PC-3 (cell line): ENCODE measurements at regions not wholly inside any gene's neighbourhood (a gene's known extent, or its start where the extent isn't known, plus 50 kb on each side); places are given as distances from the start of the nearest gene placed in this dataset.

Source experiments
- ATAC-seq: fragments of 200-7000 bp; cut with Tn5 transposase; 2 replicates; pipeline ENCODE4 v1.9.1; 2020; ENCODE audit warnings: mild to moderate bottlenecking, moderate library complexity
- BruUV-seq: library from RNA; stranded (reverse); fragments of 400-500 nt; replicated peaks from 2 replicates; lab custom pipeline; 2021; lab: Mats Ljungman, UMichigan
- CTCF ChIA-PET: fragments of 300-600 bp; sonication (Branson Sonifier 250); formaldehyde crosslinking; loops from one replicate; lab custom pipeline; 2022; ENCODE audit warnings: antibody characterized with exemption; lab: Charles Lee
- POLR2A ChIA-PET: fragments of 300-600 bp; sonication (Branson Sonifier 250); formaldehyde crosslinking; loops from one replicate; lab custom pipeline; 2022; ENCODE audit warnings: antibody characterized with exemption; ENCODE audit not compliant: unreplicated experiment; lab: Charles Lee
- DNase-seq: peaks from one replicate; pipeline ENCODE4 v3.0.0-alpha.2; 2015
- H2AFZ ChIP-seq: fragments of 300-600 bp; sonication (generic); 2 replicates; pipeline ENCODE4 v1.6.0; 2016; ENCODE audit warnings: antibody characterized with exemption, low read length
- H3F3A ChIP-seq: fragments of 300-600 bp; sonication (generic); one replicate; pipeline ENCODE4 v1.6.0; 2017; ENCODE audit warnings: antibody characterized with exemption, low read length, control low read depth, mild to moderate bottlenecking; ENCODE audit not compliant: unreplicated experiment
- H3K27ac ChIP-seq: fragments of 300-600 bp; sonication (generic); 2 replicates; pipeline ENCODE4 v1.5.1; 2016; ENCODE audit warnings: mild to moderate bottlenecking, low read length
- H3K27me3 ChIP-seq: fragments of 300-600 bp; sonication (generic); 2 replicates; pipeline ENCODE4 v1.6.1; 2016; ENCODE audit warnings: low read length, mixed read lengths
- H3K36me3 ChIP-seq: fragments of 300-600 bp; sonication (generic); 2 replicates; pipeline ENCODE4 v1.6.1; 2016; ENCODE audit warnings: low read depth, mixed run types, low read length, mixed read lengths
- H3K4me1 ChIP-seq: fragments of 300-600 bp; sonication (generic); 2 replicates; pipeline ENCODE4 v1.5.1; 2016; ENCODE audit warnings: low read length; ENCODE audit not compliant: insufficient read depth
- H3K4me2 ChIP-seq: fragments of 300-600 bp; sonication (generic); 2 replicates; pipeline ENCODE4 v1.6.0; 2016; ENCODE audit warnings: low read length
- H3K4me3 ChIP-seq: fragments of 300-600 bp; sonication (generic); 2 replicates; pipeline ENCODE4 v1.5.1; 2016; ENCODE audit warnings: mild to moderate bottlenecking, low read length, mixed read lengths
- H3K79me2 ChIP-seq: fragments of 300-600 bp; sonication (generic); 2 replicates; pipeline ENCODE4 v1.6.1; 2017; ENCODE audit warnings: low read length, mixed read lengths
- H3K9ac ChIP-seq: fragments of 300-600 bp; sonication (generic); 2 replicates; pipeline ENCODE4 v1.6.0; 2016; ENCODE audit warnings: mild to moderate bottlenecking, low read length
- H3K9me2 ChIP-seq: fragments of 300-600 bp; sonication (generic); replicated peaks from 2 replicates; pipeline ENCODE4 v1.6.1; 2016; ENCODE audit warnings: mixed run types, low read length, mixed read lengths
- H3K9me3 ChIP-seq: fragments of 300-600 bp; sonication (generic); 2 replicates; pipeline ENCODE4 v1.6.1; 2016; ENCODE audit warnings: low read length, mixed read lengths
- H4K20me1 ChIP-seq: fragments of 300-600 bp; sonication (generic); 2 replicates; pipeline ENCODE4 v1.6.1; 2016; ENCODE audit warnings: low read length, mixed read lengths
- CTCF ChIP-seq: fragments of 300-600 bp; sonication (generic); conservative IDR thresholded peaks from 2 replicates; pipeline ENCODE4 v1.5.1; 2017; ENCODE audit warnings: antibody characterized with exemption, low read depth, mild to moderate bottlenecking, low read length
- EZH2 ChIP-seq: fragments of 300-600 bp; sonication (generic); IDR thresholded peaks from one replicate; pipeline ENCODE4 v1.6.1; 2017; ENCODE audit warnings: antibody characterized with exemption, mild to moderate bottlenecking, low read length; ENCODE audit not compliant: unreplicated experiment
- EZH2phosphoT487 ChIP-seq: fragments of 300-600 bp; sonication (generic); IDR thresholded peaks from 2 replicates; pipeline ENCODE4 v1.6.1; 2018; ENCODE audit warnings: mild to moderate bottlenecking, antibody characterized with exemption, low read length, borderline replicate concordance
- intact Hi-C: fragments of 100-400 bp; cut with micrococcal nuclease; formaldehyde crosslinking; loops from 2 replicates; pipeline ENCODE4 v1.9.0; 2023

DNA sequence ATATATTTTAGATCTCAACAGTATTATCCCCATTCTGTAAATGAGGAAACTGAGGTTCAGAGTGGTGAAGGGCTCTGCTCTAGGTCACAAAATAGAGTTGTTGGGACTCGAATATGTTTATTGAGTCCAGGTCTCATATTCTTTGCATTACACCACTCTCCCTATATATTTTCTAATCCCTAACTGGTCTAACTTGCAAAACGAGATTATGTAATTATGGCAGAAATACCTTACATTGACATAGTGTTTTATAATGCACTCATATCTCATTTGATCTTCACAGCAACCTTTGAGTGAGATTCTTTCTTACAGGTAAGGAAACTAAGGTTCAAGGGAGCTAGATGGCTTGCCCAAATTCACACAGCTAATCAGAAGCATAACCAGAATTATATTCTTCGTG, 106.9 kb upstream of the LRIG3 start:
- intact Hi-C loops: no loop called here
- ChIA-PET CTCF (no interaction called here), POLR2A (no interaction called here)
- Histone ChIP-seq H3K27me3 (no peaks in the 10 kb centered on the region), H3F3A (no peaks in the 10 kb centered on the region), H2AFZ (no peak overlapping the region), H3K4me1 (peaks cover 13% of the 10 kb centered on the region; the same call in 1 of the 2 replicates), H3K36me3 (no peaks in the 10 kb centered on the region), H3K9ac (no peak overlapping the region), H3K9me2 (no peaks in the 10 kb centered on the region), H3K4me2 (no peak overlapping the region), H3K4me3 (no peak overlapping the region), H3K27ac (no peak overlapping the region), H3K79me2 (no peaks in the 10 kb centered on the region), H4K20me1 (no peaks in the 10 kb centered on the region), H3K9me3 (no peaks in the 10 kb centered on the region)
- DNase-seq (peak; percentile 49), ATAC-seq (no peak)
- no peak for TF ChIP-seq EZH2
- TF ChIP-seq EZH2phosphoT487: no peak
- no peak for TF ChIP-seq CTCF
- BruUV-seq: no TSS peak

- Histone ChIP-seq H3F3A (no peaks in the 10 kb centered on the region), H3K4me3 (no peak overlapping the region), H3K9me2 (no peaks in the 10 kb centered on the region), H3K27me3 (no peaks in the 10 kb centered on the region), H3K36me3 (no peaks in the 10 kb centered on the region), H4K20me1 (no peaks in the 10 kb centered on the region), H3K9me3 (no peaks in the 10 kb centered on the region), H3K4me1 (0 out of 2 replicates have a peak, but pooled peaks cover 6% of the 10 kb centered on the region), H3K9ac (no peak overlapping the region), H3K27ac (no peak overlapping the region), H2AFZ (no peak overlapping the region), H3K4me2 (no peak overlapping the region), H3K79me2 (no peaks in the 10 kb centered on the region)
- CTCF ChIA-PET: no interaction called here
- DNase-seq (no peak), ATAC-seq (no peak)
- BruUV-seq: no TSS peak
- TF ChIP-seq EZH2phosphoT487: no peak
- TF ChIP-seq EZH2: no peak
- no peak for TF ChIP-seq CTCF
- intact Hi-C loops: no loop called here
- POLR2A ChIA-PET: no interaction called here
Measured at GRCh38 chr12:59023861-59024424, 103.6 kb upstream of the LRIG3 start.

GRCh38 chr12:59020073-59020946, 100.0 kb upstream of the LRIG3 start:
- BruUV-seq: no TSS peak
- Histone ChIP-seq H3K4me1 (no peaks in the 10 kb centered on the region), H3K9me3 (no peaks in the 10 kb centered on the region), H3K27ac (no peak overlapping the region), H3K79me2 (no peaks in the 10 kb centered on the region), H3K9me2 (no peaks in the 10 kb centered on the region), H2AFZ (no peak overlapping the region), H3F3A (no peaks in the 10 kb centered on the region), H4K20me1 (no peaks in the 10 kb centered on the region), H3K9ac (no peak overlapping the region), H3K4me2 (no peak overlapping the region), H3K4me3 (no peak overlapping the region), H3K36me3 (no peaks in the 10 kb centered on the region), H3K27me3 (no peaks in the 10 kb centered on the region)
- intact Hi-C loops: no loop called here
- POLR2A ChIA-PET: no interaction called here
- CTCF ChIA-PET: no interaction called here
- ATAC-seq (no peak), DNase-seq (no peak)
- TF ChIP-seq EZH2phosphoT487: no peak
- TF ChIP-seq CTCF: no peak
- no peak for TF ChIP-seq EZH2
